ENCODE measurements at regions not wholly inside any gene's neighbourhood (a gene's known extent, or its start where the extent isn't known, plus 50 kb on each side); places are given as distances from the start of the nearest gene placed in this dataset.
"Not testable (repeated sequence)": the region's sequence is repeated elsewhere in the genome, so short reads cannot be mapped to it uniquely, and the experiment has no call there.

- not testable (repeated sequence) for DNase-seq (ENCODE audit: low read depth)
Observed at GRCh38 chr15:84360902-84361301, 125.3 kb downstream of the GOLGA6L4 start.

GRCh38 chr15:84384421-84384820 lies 148.8 kb downstream of the GOLGA6L4 start:
- DNase-seq (ENCODE audit: low read depth) = not testable (repeated sequence)

DNA sequence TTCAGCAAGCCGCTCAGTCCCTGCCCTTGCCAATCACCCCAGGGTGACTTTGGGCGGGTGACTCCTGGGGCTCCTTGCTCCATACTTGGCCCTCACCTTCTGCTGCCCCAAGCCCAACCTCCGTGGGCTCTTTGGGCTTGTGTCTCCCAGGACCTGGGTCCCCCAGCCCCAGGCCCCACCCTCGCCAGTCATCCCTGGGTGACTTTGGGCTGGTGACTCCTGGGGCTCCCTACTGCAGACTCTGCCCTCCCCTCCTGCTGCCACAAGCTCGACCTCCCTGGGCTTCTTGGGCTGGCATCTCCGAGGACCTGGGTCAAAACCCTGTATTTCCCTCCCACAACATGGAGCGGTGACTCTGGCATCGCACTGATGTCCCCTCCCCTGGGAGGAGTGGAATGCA lies 151.5 kb downstream of the GOLGA6L4 start:
- no peak for DNase-seq (ENCODE audit: low read depth)

GRCh38 chr15:84388201-84388600 lies 152.6 kb downstream of the GOLGA6L4 start:
- not testable (repeated sequence) for DNase-seq (ENCODE audit: low read depth)

DNA sequence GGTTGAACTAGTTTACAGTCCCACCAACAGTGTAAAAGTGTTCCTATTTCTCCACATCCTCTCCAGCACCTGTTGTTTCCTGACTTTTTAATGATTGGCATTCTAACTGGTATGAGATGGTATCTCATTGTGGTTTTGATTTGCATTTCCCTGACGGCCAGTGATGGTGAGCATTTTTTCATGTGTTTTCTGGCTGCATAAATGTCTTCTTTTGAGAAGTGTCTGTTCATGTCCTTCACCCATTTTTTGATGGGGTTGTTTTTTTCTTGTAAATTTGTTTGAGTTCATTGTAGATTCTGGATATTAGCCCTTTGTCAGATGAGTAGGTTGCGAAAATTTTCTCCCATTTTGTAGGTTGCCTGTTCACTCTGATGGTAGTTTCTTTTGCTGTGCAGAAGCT lies 153.1 kb downstream of the GOLGA6L4 start:
- DNase-seq (ENCODE audit: low read depth) = not testable (repeated sequence)

- DNase-seq (ENCODE audit: low read depth) = not testable (repeated sequence)
Observed at GRCh38 chr15:84390324-84390723, 154.8 kb downstream of the GOLGA6L4 start.

DNA sequence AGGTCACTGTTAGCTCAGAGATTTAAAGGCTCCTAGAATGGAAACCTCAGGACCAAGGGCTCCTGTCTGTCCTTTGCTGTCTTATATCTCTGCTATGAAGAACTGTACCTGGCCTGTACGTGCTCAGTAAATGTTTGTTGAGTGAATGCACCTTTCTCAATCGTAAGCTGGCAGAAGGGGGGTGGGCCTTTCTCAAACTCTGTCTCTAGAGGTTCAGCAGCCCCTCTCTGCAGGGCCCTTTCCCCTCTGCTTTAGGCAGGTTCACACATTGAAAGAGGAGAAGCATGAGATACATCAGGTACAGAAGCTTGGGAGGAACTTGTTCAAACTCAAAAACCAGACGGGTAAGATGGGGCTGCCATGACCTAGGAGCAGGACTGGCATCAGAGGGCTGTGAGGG lies 155.6 kb downstream of the GOLGA6L4 start:
- DNase-seq (ENCODE audit: low read depth) = no peak

DNA sequence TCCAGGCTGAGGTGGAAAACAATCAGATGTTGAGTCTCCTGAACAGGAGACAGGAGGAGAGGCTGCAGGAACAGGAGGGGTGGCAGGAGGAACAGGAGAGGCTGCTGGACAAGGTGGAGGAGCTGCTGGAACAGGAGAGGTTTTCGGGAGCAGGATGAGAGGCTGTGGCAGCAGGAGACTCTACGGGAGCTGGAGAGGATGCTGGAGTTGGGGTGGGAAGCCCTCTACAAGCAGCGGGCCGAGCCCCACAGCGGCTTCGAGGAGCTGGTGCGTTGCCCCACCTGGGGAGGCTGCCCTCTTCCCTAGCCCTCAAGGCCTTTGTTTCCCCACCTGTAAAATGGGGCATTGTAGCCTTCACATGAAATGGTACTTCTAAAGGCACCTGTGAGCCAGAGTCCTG lies 156.4 kb downstream of the GOLGA6L4 start:
- DNase-seq (ENCODE audit: low read depth) = not testable (repeated sequence)

GRCh38 chr15:84393386-84393936 lies 157.9 kb downstream of the GOLGA6L4 start:
- not testable (repeated sequence) for DNase-seq (ENCODE audit: low read depth)

DNA sequence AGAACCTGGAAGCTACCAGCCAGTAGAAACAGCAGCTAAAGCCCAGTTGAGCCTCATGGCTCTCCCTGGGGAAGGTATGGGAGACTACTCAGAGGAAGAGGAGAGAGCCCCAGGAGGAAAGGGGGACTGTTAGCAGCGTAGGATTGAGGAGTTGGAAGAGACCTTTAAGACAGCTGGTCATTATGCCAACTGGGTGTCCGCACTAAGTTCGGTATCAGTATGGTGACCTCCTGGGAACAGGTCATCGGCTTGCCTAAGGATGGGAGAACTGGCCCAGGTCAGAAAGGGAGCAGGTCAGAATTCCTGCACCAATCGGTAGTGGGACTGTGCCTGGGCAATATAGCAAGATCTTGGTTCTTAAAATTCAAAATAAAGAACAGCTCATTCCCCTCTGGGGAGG lies 158.4 kb downstream of the GOLGA6L4 start:
- DNase-seq (ENCODE audit: low read depth) = not testable (repeated sequence)

GRCh38 chr15:84395384-84395783 lies 159.8 kb downstream of the GOLGA6L4 start:
- DNase-seq (ENCODE audit: low read depth) = not testable (repeated sequence)

DNA sequence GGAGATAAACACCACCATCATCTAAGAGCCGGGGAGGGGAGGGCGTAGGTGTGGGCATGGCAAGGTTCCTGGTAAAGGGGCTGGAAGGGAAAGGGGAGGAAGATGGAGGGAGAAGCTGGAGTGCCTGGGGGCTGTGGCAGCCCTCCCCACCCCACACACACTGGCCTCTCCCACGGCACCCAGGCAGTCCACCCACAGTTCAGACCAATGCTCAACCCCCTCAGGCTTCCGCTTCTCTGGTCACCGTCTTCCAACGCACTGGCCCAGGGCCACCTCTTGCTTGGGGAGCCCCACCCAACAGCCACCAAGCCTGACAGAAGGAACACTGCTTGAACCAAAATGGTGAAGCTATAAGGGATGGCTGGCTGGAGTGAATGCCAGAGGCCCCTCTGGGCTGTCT lies 160.3 kb downstream of the GOLGA6L4 start:
- not testable (repeated sequence) for DNase-seq (ENCODE audit: low read depth)

DNA sequence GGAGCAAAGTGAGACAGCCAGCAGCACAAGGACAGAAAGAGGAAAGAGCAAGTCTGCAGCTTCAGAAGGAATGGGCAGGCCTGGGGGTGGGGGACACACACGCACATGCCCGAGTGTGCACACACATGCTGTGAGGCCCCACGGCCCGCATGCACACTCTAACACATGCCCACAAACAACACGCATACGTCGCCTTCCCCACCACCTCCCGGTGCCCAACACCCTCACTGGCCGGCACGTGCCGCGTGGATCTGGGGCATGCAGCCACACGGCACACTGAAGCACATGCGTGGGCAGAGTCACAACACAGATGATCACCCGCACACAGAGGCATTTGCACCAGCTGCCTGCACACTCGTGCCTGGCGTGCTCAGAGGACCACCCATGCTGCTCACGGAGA lies 161.5 kb downstream of the GOLGA6L4 start:
- not testable (repeated sequence) for DNase-seq (ENCODE audit: low read depth)

DNA sequence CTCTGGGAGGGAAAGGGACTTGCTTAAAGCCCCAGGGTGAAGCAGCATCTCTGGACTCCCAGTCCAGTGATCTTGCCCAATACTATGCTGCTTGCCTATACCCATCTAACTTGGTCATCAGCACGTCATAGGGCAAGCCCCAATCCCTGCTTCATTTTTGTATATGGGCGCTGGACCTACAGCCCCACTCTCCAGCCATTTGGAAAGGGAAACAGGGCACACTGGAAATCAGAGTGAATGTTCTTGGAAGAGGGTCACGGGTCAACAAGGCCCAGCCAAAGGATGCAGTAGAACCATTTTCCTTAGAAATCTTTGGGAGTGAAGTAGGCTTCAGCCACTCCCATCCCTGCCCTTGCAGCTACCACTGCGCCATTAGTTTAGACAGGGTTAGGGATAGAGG lies 162.5 kb downstream of the GOLGA6L4 start:
- not testable (repeated sequence) for DNase-seq (ENCODE audit: low read depth)

GRCh38 chr15:84398763-84399701 lies 163.5 kb downstream of the GOLGA6L4 start:
- no peak for DNase-seq (ENCODE audit: low read depth)

GRCh38 chr15:84400017-84400740 lies 164.6 kb downstream of the GOLGA6L4 start:
- DNase-seq (ENCODE audit: low read depth) = no peak

- no peak for DNase-seq (ENCODE audit: low read depth)
Observed at GRCh38 chr15:84400820-84401219, 165.2 kb downstream of the GOLGA6L4 start.

- not testable (repeated sequence) for DNase-seq (ENCODE audit: low read depth)
Observed at GRCh38 chr15:84401461-84401860, 165.9 kb downstream of the GOLGA6L4 start.

- DNase-seq (ENCODE audit: low read depth) = not testable (repeated sequence)
Observed at GRCh38 chr15:84401891-84402840, 166.6 kb downstream of the GOLGA6L4 start.

DNA sequence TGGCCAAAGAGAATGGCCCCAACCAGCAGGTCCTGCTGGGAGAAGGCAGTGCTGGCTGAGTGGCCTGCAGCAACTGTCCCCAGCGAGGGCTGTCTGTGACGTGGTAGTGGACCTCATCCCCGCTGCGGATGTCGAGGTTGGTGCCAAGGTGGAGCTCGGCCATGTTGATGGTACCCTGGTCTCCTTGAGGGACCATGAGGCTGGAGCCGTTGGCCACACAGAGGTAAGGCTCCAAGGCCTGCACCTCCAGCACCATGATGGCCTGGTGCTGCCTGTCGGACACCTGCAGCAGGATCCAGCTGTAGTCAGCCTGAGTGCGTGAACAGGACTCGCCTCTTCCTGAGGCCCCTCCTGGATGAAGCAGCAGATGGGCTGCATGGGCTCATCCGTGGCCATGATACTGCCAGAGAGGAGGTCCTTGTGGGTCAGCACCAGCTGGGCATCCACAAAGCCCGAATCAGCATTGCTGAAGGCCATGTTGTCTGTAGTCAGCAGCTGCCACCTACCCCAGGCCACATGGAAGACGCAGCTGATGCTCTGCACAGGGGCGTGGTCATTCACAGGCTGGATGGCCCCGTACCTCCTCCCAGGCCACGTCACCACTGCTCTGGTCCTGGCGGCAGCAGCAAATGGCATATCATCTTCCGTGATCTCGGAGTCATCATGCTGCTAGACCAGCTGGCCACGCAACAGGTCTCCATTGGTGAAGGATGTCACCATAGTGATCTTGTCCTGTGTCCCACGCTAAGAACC lies 167.5 kb downstream of the GOLGA6L4 start:
- DNase-seq (ENCODE audit: low read depth) = no peak

DNA sequence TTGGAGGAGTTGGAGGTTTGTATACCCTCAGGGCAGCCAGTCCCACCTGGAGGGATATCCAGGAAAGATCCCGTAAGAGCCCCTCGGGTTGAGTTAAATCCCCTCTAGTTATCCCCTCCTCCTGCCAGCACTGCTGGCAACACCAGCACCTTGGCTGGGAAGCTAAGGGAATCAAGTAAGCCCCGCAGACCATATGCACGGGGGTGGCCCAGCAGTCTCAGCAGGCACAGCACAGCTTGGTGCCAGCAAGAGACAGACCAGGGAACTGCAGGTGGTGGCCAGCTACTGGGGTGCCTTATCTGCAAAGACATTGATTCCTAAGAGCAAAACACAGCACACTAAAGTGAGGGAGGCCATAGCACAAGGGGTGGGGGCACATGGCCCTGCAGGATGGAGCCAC lies 173.8 kb downstream of the GOLGA6L4 start:
- not testable (repeated sequence) for DNase-seq (ENCODE audit: low read depth)
